ENCODE measurements at regions not wholly inside any gene's neighbourhood (a gene's known extent, or its start where the extent isn't known, plus 50 kb on each side); places are given as distances from the start of the nearest gene placed in this dataset.

DNA sequence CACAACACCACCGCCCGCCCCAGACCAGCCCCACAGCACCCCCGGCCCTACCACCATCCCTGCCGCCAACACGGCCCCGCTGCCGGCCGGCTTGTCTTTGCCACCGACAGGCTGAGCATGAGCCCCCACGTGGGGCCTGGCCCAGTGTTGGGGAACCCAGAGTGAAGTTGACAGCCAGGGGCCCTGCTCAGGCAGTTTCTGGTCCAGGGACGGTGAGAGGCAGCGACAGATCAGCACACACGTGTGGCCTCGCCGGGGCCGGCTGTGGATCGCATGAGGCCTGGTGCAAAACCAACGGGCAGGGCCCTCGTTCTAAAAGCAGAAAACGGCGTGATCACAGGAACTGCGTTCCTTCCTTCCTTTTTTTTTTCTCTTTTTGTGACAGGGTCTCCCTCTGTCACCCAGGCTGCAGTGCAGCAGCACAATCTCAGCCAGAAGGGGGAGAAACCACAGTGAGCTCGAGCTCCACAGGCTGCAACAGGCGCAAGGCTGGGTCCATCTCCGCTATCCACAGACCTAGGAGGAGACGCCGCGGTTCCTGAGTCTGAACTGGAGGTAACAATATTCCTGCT lies 50.5 kb upstream of the FBRSL1 start:
- DNase-seq = no peak

DNA sequence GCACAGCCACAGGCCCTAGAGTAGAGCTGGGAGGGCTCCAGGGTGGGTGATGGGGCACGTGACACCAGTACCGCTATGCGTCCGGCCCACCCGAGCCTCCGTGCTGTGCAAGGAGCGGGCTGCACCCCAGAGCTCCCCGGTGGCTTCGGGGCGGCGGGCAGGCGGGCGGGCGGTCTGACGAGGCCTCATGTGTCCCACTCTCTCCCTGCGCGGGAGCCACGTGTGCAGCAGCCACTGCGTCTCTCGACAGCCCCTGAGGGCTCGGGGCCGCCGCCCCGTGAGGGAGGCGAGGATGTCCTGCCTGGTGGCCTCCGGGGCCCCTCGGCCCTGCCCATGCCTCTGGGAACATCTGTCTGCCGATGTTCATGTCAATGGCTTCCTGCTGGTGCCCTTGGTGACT lies 51.2 kb upstream of the FBRSL1 start:
- no peak for DNase-seq

DNA sequence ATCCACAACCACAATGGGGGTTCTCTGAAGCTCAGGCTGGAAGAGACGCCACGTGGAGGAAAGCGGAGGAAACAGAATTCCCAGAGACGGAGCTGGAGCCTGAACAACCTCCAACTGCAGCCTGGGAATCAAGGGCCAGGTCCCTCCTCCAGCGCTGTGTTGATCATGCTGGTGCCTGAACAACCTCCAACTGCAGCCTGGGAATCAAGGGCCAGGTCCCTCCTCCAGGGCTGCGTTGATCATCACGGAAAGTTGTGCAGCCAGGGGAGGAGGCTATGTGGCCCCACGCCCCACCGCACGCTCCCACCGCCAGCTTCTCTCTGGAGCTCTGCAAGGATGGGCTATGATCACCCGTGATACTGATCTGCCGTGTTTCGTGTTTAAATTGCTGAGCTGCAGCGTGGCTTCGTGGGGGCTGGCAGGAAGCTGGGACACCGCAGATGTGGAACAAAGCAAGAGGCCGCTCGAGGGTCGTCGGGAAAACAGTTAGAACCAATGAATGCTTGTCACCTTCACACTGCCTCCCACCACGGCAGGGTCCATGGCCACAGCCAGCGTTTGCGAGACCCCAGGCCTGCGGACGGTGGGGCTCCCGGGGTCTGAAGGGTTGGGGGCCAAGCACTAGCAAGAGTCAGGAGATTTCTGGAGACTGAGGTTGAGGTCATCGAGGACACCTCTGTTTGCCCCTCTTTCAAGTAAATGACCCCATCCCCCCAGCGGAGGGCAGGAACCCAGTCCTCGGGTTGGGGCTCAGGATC lies 51.8 kb upstream of the FBRSL1 start:
- no peak for DNase-seq

DNA sequence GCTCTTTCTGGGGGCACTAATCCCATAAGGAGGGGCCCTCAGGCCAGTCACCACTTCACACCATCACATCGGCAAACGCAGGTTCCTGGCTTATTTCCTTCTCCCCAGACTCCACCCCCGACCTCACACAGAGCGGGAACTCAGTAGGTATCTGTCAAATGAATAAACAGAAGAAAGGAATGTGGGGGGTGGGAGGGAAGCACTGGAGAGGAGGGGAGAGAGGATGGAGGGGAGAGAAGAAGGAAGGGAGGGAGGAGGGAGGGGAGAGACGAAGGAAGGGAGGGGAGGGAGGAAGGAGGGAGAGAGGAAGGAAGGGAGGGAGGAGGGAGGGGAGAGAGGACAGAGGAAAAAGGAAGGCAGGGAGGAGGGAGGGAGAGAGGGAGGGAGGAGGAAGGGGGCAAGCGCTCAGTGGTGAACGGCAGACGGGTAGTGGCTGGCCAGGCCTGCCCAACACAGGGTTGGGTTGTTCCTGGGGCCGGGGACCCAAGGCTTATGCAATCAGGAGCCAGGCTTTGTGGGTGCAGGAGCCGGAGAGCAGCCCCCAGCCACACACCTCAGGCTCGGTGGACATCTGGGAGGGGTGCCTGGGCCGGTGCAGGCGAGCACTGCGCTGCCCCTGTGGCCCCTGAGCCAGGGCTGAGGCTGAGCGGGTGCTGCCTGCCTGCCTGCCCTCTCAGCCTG lies 52.6 kb upstream of the FBRSL1 start:
- peak; percentile 30 for DNase-seq

DNA sequence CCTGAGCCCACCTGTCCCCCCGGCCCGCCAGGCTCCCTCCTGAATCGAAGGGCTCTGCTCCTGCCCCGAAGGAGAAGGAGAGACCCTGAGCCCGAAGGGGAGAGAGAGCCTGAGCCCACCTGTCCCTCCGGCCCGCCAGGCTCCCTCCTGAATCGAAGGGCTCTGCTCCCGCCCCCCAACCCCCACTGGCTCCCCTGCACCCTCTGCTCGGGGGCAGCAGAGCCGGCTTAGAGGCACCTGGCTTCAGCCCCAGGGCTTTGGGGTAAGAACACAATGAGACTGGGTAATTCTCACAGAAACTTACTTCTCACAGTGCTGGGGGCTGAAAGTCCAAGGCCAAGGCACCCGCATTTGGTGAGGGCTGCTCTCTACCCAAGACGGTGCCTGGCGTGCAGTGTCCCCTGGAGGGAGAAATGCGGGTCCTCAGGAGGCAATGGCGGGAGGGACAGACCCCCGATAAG lies 53.1 kb upstream of the FBRSL1 start:
- DNase-seq = no peak

DNA sequence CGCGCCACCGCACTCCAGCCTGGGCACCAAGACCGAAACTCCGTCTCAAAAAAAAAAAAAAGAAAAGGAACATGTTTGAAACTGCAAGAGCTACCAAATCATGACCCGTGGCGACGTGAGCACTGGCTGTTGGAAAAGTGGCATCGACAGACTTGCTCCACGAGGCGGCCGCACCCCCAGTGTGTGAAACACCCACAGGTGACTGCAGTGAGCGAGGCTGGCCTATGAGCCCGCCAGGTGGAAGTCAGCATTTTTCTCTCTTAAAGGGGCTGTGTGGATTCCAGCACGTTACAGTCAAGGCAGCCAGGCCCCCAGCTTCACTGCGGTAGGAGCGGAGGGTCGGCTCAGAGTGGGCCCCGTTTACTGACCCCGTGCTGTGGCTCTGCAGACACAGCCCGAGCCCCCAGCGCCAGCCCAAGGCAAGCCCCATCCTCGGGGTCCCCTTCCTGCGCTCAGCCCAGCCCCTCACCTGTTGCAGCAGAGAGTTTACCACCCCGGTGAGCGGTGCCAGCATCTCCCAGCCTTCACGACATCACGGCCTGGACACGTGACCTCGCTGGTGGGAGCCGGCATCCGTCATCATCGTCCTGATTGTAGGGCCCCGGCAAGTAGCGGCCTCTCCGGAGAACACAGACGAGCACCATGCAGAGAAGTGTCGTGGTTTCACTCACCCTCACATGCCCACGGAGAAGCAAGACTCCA lies 54.3 kb upstream of the FBRSL1 start:
- DNase-seq = no peak

DNA sequence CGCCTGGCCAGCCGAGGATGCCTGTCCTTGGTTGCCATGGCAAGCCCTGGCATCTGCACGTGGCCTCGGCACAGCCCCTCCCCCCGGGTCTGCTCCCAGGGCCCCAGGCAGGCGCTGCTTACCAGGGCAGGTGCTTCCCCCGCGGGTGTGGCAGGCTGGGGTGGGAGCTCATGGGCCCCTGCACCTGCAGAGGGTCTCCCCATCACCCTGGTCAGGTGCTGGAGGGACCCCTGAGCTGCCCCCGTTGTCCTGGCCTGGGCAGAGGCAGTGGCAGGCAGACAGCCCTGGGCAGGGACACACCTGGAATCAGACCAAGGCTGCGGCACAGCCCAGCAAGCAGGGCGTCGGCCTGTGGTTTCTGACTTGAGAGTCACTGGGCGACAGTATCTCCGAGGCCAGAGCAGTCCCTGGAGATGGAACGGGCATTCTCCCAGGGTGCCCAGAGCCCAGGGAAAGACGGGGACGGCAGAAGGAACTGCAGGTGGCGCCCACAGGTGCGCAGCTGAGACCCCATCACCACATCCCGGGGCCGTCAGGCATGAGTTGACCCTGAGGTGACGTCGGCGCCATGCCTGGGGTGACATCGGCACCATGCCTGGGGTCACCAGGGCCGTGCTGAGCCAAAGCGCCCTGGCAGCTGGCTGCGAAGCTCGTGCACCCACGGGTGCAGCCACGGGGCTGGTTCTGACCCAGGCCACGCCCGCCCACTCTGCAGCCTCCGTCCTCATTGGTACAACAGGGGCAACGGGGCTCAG lies 56.1 kb upstream of the FBRSL1 start:
- DNase-seq = no peak

DNA sequence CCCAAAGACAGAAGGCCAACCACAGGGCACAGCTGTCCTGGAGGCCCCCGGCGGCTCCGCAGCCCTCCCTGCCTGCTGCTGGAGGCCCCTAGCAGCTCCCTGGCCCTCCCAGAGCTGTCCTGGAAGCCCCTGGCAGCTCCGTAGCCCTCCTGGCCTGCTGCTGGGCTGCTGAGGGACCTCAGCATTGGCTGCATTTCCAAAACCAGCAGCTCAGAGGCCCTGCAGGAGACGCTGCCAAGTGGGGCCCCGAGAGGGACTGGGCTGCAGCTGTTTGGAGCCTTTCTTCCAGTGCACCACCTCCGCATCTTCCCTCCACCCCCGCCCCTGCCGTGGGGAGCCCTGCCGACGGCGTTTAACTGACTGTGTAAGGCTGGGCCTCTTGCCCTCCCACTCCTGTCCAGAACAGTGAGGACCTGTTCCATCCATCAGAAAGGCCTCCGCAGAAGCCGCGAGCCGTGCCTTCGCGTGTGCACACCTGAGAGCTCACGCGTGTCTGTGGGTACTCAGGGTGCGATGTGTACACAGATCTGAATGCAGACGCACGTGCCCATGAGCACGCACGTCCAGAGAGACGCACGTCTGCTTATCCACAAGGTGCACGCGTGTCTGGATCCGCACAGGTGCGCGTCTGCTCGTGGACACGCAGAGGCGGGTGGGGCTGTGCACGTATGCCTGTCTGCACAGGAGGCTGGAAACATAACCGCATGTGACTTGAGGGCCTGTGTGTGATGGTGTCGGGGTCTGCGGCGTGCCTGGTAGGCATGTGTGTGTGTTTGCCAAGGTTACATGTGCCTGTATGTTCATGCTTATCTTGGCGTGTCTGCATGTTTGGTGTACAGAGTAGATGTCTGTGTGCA lies 57.0 kb upstream of the FBRSL1 start:
- no peak for DNase-seq

DNA sequence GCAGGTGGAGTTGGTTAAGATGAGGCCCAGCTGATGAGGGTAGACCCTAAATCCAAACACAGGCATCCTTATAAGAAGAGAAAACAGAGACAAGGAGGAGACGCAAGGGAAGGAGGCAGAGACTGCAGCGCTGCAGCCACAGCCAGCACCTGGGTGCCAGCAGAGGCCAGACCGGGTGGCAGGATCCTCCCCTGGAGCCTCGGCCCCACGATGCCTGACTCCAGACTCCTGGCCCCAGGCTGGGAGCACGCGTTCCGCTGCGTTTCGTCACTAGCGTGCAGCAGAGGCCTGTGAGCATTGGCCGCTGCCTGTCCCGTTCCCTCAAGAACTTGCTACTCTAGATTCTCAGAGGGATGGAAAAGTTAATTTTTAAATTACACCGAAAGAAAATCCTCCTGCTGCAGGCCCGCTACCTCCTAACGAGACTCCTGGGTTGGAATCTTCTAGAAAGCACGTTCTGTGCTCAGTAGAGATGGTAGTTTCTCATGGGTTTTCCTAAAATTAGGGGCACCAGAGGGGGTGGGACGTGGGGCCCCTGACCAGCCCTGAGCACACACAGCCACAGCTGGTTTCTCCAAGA lies 57.7 kb upstream of the FBRSL1 start:
- DNase-seq = no peak

DNA sequence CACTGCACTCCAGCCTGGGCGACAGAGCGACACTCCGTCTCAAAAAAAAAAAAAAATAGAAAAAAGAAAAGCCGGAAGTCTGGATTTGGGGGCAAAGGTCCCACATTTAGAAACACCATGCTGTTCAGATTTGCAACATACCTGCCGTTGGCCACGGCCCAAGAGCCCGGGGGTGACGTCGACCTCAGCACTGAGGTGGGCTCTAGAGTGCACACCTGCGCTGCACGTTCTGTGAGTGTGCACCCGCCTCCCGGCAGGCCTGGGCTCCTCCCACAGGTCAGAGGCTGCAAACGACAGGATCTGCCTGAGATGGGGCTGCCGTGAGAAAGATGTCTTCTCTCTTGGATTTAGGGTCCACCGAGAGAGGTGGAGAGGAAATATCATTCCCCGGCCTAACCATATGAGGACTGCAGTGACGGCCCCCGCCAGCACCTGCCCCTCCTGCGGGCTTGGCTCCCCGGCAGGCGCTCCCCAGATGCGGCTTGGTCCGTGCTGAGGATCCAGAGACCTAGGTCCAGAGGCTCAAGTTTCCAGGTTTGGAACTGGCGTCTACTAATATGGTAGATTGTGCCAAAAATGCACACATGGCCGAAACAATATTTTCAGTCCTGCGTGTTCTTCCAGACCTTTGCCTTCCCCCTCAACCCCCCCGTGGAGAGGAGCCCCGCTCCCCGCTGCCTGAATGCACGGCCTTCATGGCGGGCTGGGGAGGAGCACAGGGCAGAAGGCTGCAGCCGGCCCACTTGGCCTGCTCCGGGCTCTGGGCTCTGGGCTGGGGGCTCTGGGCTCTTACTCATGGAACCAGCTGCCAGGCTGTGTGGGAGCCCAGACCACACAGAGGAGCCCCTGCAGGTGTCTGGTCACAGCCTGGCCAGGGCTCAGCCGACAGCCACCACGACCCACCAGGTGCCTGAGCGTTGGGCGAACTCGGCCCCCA lies 58.8 kb upstream of the FBRSL1 start:
- no peak for DNase-seq

DNA sequence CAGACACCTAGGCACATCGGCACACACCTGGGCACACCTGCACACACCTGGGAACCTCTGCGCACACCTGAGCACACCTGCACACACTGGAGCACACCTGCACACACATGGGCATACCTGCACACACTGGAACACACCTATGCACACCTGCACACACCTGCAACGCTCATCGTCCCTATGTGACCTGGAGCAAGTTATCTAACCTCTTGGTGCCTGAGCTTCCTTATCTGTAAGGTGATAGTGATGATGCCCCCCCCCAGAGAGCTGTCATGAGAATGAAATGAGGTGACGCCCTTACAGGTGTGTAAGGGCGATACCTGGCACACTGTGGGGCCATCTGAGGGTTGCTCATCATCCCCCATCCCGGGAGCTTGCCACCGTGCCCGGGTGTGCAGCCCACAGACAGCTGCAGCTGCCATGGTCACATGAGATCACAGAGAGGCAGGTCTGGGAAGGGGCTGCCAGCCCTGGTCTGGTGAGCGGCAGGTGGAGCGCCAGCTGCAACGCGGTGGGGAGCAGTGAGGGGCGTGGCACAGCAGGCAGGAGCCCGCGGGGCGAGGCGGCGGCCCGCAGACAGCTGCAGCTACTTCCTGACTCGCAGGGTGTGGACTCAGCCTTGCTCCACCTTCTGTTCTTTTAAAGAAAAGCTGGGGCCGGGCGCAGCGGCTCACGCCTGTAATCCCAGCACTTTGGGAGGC lies 59.9 kb upstream of the FBRSL1 start:
- no peak for DNase-seq

DNA sequence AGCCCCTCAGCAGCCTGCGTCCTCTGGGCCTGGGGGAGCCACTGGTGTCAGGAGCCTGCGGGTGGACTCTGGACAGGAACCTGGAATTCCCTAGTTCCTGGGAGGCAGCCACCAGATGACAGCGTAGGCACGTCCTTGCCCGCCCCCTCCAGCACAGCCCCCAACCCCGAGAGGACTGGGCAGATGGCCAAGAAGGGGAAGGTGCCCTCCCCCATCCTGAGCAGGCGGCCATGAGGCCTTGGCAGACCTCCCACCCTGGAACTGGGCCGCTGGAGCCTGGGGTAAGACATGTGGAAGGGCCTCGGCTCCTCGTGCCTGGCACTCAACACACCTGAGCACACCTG lies 60.4 kb upstream of the FBRSL1 start:
- DNase-seq = no peak

DNA sequence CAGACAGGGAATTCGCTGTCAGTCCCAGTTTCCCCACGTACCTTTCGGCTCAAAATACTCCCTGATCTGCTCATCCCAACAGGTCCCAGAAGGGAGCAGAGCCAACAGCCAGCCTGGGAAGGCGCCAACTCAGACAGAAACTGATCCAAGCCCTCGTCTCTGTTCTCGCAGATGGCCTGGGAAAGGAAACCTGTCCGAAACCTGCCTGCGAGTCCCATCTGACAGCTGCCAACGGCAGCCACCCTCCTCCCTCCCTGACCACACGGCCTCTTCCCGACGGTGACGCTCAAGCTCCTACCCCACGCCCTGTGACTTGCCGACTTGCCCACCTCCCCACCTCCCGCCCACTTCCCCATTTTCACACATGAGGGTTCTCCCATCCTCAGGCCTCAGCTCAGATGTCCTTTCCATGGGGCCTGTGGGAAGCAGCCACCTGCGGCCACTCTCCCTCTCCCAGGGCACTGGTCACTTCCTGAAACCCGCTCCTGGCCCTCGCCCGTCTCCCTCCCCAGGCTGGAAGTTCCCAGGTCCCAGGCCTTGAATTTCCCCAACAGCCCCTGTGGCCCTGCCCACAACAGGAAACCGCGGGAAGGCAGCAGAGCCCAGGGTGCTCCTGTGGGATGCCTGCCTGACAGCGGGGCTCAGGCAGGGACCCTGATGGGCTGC lies 60.9 kb upstream of the FBRSL1 start:
- no peak for DNase-seq

DNA sequence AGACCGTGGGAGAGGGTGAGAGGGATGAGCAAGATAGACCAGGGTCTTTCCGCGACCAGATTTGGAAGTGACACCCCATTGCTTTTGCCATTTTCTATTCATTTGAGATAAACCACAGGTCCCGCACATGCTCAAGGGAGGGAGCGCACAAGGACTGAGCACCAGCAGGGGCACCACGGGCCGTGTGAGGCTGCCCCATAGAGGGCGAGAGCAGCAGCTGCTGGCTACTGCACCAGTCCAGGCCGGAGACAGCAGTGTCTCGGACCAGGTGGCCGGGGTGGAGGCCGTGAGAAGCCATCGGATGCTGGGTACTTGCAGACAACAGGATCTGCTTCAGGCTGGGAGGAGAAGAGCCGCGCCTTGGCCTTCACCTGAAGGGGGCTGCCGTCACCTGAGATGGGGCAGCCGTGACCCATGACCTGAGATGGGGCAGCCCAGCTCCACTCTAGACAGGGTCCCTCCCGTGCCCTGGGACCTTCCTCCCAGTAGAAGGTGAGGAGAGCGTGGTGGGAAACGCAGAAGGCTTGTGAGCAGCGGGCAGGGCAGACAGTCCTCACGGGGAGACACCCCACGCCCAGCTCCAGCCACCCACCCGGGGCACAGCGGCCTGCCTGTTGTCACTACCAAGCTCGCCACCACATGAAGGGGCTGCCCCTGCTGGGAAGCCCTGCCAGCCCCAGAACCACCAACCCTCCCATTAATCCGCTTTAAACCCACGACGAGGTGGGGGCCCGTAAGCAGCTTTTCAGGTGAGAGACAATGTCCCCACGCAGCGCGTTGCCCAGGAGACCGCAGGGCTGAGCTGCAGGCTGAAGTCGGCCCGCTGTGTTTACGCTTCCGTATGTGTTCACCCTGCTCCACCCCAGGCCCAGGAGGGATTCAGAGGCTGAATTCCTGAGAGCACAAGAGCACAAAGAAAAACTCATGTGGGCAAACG lies 61.7 kb upstream of the FBRSL1 start:
- DNase-seq = no peak

DNA sequence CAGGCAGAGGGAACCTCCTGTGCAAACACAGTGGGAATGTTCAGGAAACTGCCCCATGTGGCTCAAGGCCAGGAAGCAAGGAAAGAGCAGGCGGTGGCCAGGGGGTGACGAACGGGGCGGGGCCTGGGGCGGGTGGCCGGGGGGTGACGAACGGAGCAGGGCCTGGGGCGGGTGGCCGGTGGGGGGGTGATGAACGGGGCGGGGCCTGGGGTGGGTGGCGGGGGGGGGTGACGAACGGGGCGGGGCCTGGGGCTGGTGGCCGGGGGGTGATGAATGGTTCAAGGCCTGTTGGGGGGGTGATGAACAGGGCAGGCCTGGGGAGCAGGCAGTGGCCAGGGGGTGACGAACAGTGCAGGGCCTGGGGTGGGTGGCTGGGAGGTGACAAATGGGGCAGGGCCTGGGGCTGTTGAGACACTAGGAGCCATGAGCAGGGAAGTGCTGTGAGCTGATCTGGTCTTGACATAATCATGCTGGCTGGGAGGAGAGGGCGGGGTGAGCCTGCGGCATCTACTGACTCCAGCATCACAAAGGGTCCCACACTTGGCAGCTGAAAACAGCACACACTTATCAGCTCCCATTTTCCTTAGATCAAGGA lies 62.7 kb upstream of the FBRSL1 start:
- DNase-seq = no peak

DNA sequence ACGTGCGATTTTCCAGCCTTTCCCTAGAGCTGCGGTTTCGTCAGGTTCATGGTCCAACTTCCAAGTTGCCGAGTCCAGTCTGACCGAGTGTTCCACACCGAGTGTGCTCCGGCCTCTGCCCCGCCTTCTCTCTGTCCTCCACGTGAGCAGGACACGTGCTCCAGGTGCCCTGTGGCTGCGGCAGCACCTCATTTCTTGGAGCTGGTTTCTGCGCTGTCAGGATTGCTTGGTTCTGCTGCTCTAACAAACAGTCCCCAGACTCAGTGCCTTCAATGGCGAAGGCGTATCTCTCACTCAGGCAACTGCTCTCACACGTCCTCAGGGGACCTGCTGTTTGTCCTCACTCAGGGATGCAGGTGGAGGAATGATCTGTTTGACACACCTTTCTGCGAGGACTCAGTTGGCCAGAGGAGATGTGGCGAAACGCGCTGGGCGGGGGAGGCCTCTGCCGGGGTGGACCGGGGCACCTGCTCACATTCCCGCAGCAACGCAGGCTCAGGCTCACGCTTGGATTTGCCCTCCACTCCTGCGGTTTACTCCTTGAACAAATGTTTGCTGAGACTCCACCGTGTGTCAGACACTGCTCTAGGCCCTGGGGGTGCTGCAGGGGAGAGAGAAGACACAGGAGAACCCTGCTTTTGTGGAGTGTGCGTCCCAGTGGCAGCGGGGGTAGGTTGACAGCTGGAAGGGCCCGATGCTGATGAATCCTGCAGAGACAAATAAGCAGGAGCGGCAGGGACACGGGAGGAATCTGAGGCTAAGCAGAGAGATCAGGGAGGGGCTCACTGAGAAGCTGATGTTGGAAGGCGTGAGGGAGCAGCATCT lies 63.4 kb upstream of the FBRSL1 start:
- no peak for DNase-seq
